ENCODE measurements at regions not wholly inside any gene's neighbourhood (a gene's known extent, or its start where the extent isn't known, plus 50 kb on each side); places are given as distances from the start of the nearest gene placed in this dataset.

DNA sequence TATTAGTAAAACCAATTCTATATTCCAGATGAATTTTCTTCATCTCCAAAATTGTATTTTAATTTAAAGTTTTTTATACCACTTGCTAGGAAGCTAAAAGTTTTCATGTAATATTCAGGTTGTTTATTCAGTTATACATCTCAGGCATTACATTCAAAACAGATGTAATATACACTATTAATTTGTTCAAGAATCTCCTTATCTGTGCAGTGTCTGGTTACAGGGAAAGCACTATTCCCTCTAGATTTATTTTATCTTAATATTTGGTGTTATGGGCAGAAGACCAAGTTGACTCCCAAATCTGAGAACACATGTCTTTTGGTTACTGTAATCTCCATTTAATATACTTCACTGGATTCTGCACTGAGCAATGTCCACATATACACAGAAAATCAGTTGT, 953.4 kb downstream of the ANKRD7 start:
- TF ChIP-seq, protein P1, sequence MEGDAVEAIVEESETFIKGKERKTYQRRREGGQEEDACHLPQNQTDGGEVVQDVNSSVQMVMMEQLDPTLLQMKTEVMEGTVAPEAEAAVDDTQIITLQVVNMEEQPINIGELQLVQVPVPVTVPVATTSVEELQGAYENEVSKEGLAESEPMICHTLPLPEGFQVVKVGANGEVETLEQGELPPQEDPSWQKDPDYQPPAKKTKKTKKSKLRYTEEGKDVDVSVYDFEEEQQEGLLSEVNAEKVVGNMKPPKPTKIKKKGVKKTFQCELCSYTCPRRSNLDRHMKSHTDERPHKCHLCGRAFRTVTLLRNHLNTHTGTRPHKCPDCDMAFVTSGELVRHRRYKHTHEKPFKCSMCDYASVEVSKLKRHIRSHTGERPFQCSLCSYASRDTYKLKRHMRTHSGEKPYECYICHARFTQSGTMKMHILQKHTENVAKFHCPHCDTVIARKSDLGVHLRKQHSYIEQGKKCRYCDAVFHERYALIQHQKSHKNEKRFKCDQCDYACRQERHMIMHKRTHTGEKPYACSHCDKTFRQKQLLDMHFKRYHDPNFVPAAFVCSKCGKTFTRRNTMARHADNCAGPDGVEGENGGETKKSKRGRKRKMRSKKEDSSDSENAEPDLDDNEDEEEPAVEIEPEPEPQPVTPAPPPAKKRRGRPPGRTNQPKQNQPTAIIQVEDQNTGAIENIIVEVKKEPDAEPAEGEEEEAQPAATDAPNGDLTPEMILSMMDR (IDR thresholded peaks at IDR 0.05; ENCODE audit: insufficient read depth, low read length, poor library complexity, severe bottlenecking), result no peak
- TF ChIP-seq EZH2phosphoT487 (conservative IDR thresholded peaks at IDR 0.05; ENCODE audit: low read length), result no peak
